HG03060 (cell line): ENCODE measurements at regions not wholly inside any gene's neighbourhood (a gene's known extent, or its start where the extent isn't known, plus 50 kb on each side); places are given as distances from the start of the nearest gene placed in this dataset.
"Not testable (repeated sequence)": the region's sequence is repeated elsewhere in the genome, so short reads cannot be mapped to it uniquely, and the experiment has no call there.

Experiments used
- ATAC-seq: cut with Tn5 transposase; IDR thresholded peaks from one replicate; pipeline ENCODE4 v1.9.1; 2021; ENCODE audit warnings: low read depth, moderate number of reproducible peaks; ENCODE audit not compliant: unreplicated experiment

DNA sequence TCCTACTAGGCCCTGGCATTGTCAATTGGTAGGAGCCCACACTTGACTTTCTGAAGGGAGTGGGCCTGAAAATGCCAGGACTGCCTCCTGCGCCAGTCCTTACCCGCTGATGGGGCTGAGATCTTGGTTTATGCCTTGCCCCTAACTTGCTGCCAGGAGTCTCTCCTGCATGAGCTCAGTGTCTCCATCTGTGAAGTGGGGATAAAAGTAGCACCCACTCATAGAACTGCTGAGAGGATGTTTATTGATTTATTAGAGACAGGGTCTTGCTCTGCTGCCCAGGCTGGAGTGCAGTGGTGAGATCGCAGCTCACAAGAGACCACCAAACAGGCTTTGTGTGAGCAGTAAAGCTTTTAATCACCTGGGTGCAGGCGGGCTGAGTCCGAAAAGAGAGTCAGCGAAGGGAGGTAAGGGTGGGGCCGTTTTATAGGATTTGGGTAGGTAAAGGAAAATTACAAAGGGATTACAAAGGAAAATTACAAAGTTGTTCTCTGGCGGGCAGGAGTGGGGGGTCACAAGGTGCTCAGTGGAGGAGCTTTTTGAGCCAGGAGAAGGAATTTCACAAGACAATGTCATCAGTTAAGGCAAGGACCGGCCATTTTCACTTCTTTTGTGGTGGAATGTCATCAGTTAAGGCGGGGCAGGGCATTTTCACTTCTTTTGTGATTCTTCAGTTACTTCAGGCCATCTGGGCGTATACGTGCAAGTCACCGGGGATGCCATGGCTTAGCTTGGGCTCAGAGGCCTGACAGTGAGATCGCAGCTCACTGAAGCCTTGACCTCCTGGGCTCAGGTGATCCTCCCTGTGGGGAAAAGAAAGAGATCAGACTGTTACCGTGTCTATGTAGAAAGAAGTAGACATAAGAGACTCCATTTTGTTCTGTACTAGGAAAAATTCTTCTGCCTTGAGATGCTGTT is 93.7 kb downstream of the LSM3 start:
- not testable (repeated sequence) for ATAC-seq

DNA sequence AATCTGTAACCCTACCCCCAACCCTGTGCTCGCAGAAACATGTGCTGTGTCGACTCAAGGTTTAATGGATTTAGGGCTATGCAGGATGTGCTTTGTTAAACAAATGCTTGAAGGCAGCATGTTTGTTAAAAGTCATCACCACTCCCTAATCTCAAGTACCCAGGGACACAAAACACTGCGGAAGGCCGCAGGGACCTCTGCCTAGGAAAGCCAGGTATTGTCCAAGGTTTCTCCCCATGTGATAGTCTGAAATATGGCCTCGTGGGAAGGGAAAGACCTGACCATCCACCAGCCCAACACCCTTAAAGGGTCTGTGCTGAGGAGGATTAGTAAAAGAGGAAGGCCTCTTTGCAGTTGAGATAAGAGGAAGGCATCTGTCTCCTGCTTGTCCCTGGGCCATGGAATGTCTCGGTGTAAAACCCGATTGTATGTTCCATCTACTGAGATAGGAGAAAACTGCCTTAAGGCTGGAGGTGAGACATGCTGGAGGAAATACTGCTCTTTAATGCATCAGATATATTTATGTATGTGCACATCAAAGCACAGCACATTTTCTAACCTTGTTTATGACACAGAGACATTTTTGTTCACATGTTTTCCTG is 94.4 kb downstream of the LSM3 start:
- ATAC-seq, result not testable (repeated sequence)

DNA sequence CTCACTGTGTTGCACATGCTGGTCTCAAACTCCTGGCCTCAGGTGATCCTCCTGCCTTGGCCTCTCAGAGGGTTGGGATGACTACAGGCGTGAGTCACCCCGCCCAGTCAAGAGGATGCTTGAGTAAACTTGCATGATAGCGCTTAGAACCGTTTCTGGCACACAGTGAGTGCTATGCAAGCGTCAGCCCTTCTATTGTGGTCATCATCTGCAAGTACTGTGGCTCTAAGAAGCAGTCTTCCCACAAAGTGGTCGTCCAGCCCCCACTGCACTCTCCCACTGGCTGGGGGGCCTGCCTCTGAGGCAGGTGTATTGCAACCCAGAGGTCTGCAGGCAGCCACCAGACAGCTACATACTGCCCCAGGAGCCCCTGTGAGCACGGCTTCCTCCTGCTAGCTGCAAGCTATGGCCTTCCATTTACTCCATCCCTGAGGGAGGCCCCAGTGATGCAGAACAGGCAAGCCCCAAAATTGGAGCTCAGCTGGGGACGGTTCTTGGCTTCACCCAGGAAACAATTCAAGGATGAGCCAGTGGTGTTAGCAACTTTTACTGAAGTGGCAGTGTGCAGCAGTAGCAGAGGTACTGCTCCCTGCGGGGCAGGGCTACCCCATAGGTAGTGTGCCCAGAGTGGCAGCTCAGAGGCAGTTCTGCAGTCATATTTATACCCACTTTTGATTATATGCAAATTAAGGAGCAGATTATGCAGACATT is 95.4 kb downstream of the LSM3 start:
- ATAC-seq, result no peak

DNA sequence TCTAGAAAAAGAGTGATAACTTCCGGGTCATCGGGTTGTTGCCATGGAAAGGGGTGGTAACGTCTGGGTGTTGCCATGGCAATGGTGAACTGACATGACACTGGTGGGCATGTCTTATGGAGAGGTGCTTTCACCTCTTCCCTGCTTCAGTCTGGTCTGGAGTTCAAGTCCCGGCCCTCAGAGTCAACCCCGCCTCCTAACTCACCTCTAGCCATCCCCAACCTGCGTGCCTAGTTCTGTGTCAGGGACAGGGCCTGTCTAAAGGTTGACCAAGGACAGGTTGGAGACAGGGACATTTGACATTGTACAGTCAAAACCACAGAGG is 96.0 kb downstream of the LSM3 start:
- ATAC-seq, result no peak

DNA sequence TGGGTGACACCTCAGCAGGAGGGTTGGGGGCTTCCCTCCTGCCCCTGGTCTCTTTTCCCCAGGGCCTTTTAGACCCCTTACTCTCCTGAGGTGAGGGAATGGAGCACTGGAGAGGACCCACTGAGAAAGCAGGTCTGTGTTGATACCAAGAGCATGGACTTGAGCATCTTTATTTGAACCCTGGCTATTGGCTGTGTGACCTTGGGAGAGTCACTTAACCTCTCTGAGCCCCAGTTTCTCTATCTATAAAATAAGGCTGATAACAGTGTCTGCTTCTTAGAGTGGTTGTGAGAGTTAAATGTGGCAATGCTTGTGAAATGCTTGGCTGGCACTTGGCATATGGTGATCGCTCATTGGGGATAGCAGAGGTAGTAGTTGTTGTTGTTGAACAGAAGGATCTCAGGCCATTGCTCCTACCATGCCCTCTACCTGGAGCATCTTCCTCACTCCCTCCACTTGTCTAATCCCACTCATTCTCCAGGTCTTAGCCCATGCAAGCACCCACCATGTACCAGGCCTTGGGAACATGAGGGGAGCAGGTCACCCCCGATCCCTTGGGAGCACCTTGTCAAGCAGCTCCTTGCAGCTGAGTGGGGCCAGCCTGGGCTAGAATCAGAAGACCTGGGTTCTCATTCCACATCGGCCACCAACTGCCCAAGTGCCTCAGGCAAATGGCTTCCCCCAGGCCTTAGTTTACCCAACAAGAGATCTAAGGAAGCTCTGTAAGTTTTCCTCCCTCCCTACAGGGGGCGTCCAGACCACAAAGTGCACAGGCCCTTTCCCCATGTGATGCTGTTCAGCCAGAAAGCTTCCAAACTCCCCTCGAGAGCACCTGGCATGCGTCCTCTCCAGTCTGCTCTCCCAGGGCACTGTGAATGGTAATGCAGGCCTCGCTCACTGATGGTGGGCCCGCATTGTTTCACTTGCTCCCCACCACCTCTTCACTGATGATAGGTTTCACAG is 96.7 kb downstream of the LSM3 start:
- no peak for ATAC-seq

DNA sequence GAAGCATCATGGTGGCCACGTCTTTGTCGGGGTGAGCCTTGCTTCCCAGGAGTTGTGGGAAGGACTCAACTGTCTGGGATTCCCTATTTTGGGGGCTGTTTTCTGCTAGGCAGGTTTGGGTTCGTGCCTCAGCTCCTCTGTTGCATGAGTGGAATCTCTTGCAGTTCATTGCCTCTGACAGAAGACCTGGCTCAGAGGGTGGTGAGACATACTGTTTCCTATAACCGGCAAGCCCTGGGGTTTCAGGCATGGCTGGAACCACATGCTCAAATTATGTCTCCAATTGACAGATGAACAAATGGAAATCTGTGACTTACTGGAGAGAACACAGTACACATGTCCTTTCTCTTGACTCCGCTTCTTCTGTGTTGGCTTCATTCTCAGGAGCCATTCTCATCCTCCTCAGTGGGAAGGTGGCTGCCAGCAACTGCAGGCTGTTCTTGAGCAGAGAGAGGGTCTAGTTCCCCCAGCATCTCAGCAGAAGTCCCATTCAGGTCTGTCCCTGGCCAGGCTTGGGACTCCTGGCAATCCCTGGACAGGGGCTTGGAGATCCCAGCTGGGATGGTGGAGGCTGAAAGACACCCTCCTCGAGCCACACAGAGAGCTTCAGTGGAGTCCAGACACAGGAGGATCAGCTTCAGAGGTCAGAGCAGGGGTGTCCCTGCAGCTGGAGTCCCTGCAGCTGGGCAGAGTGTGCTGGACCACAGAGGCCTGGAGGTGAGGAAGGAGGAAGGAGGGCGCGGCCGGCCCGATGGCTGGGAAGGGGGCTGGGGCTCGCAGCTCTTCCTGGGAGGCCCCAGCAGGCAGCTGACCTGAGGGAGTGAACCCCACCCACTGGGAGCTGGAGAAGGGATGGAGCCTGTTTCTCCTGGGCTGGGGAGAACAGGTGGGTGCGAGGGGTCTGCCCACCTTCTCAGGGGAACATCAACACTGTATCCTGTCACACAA is 97.6 kb downstream of the LSM3 start:
- ATAC-seq, result no peak

DNA sequence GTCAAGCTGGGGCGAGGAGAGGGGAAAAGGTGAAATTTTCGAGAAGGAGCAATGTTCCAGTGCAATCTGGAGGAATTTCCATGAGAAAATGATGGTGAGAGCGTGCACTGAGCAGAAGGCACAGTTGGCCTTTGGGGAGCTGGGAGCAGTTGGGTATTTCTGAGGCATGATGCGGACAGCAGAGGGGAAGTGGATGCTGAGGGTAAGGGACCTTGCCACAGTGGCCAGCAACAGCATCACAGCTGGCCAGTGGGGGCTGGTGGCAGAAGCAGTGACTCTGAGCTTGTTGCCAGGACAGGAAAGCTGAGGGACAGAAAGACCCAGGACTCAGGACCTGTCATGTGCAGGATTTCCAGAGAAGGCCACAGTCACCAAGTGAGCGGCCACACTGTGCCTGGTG is 98.9 kb downstream of the LSM3 start:
- ATAC-seq, result no peak

DNA sequence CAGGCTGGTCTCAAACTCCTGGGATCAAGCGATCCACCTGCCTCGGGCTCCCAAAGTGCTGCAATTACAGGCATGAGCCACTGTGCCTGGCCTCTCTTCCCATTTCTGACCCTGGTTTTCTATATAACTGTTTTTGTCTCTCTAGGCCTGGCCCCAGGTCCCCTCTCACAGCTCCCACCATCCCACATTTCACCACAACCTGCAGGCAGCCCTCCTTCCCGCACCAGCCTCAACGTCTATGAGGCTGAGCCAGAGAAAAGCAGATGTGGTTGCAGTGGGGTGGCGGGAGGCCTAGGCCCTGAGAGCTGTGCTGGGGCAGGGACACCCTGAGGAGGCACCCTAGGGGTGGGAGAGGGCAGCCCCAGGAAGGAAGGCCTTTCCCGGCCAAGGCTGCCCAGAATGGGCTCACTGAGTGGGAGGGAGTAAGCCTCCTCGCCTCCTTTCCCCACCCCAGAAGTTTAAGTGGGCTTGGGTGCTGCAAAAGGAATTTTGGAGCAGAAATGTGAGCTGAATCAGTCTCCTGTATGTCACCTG is 99.7 kb downstream of the LSM3 start:
- no peak for ATAC-seq

DNA sequence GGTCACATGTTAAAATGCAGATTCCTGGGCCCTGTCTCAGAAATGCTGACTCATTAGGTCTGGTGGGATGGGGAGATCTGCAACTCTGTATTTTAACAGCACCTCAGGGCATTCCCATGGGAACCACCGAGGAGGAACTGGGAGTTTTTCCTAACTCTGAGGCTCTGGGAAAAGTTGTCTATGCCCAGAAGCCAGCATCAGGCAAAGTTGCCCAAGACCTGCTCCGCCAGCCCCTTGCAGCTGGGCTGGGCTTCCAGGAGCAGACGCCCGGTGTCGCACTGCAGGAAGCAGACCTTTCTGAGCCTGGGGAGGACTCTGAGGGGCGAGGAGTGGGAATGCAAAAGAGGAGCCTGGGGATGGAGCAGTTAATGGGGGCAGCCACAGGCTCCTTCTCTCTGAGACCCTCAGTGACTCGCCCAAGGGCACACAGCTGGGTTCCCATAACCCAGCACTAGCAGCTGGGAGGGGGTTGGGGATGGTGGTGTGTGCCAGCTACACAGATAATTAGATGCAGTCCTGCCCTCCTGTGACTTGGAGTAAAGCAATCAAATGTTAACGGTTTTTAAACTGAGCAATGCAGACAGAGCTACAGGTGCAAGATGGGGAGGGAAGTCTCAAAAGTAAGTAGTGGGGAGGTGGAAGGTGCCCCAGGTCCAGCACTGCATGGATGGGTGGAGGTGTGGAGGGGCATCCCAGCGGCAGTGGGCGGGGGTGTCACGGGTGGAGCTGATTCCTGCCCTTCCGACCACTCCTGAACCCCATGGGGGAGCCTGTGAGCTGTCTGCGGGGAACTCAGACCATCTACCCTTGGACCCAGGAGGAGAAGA is 100.4 kb downstream of the LSM3 start:
- no peak for ATAC-seq

DNA sequence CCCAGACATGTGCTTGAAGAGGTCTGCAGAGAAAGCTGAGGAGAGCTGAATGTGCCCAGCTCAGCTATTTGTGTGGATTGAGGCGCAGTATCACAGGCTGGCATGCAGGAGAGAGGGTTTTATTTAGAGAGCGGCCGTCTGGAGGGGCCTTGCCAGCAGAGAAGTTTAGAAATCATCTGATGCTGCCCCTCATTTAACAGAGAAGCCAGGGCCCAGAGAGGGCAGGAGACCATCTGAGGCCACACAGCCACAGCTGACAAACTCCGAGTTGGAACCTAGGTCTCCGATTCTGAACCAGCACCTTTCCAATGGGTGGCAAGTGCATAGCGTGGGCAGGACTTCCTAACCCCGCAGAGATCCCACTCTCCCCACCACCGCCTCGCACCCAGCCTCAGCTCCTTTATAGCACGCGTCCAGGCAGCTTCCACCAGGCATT is 101.0 kb downstream of the LSM3 start:
- no peak for ATAC-seq

DNA sequence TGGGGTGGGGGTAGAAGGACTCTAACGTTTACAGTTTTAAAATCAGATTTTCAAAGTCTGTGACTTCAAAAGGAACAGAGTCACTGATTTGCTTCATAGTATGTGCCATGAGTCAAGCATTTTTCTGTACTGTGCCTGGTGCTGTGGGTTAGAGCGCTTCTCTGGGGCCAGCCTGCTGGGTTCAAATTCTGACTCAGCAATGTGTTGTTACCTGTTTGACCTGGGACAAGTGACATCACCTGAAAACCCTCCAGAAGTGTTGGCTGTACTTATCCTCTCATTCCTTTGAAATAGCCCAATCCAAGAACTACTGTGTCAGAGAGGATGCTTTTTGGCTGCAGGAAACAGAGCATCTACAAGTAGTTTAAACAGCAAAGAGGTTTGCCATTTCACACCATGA is 101.7 kb downstream of the LSM3 start:
- ATAC-seq, result no peak

DNA sequence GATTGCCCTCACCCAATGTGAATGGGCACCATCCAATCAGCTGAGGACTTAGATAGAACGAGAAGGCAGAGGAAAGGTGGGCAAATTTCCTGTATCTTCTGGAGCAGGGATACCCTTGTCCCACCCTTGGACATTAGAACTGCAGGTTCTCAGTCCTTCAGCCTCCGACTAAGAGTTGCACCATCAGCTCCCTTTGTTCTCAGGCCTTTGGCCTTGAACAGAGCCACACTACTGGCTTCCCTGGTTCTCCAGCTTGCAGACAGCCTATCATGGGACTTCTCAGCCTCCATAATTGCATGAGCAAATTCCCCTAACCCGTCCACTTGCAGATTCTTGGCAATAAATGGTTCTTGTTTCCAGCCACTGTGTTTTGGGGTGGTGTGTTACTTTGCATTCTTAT is 102.4 kb downstream of the LSM3 start:
- no peak for ATAC-seq

DNA sequence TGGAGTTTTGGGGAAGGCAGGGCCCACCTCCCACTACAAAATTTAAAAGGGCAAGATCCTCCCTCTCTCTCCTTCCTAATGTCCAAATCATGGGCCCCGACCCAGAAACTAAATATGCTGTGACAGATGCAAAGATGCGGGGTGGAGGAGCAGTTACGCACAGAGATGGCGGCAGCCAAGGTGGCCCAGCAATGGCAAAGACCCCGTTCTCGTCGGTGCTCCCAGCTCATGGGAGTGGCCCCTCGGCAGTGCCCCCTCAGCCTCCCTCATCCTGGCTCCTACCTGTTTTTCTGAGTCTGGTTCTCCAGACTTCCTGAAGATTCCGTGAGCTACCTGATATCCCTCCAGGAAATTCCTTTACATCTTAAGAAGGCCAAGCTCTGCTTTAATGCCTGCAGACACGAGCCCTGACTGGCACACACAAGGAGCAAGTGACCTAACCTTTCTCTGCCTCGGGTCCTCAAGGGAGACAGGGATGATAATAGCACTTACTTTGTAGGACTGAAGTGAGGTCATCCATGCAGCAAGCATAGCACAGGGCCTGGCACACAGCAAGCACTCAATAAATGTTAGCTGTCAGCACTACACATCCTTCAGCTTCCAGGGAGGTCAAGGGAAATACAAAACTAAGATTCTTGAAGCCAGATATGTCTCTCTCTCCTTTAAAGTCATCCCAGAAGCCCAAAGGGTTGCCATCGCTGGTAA is 103.5 kb downstream of the LSM3 start:
- no peak for ATAC-seq

DNA sequence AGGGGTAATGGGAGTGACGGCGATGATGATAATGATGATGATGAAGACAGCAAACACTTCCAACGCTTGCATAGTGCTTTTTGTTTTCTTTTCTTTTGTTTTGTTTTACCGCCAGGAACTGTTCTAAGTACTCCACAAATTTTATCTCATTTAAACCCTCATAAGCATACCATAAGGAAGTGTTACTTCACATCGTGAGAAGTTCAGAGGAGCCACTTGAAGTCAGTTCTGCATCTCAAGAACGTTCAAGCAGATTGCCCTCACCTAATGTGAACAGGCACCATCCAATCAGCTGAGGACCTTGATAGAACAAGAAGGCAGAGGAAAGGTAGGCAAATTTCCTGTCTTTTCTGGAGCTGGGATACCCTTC is 104.1 kb downstream of the LSM3 start:
- ATAC-seq, result no peak

DNA sequence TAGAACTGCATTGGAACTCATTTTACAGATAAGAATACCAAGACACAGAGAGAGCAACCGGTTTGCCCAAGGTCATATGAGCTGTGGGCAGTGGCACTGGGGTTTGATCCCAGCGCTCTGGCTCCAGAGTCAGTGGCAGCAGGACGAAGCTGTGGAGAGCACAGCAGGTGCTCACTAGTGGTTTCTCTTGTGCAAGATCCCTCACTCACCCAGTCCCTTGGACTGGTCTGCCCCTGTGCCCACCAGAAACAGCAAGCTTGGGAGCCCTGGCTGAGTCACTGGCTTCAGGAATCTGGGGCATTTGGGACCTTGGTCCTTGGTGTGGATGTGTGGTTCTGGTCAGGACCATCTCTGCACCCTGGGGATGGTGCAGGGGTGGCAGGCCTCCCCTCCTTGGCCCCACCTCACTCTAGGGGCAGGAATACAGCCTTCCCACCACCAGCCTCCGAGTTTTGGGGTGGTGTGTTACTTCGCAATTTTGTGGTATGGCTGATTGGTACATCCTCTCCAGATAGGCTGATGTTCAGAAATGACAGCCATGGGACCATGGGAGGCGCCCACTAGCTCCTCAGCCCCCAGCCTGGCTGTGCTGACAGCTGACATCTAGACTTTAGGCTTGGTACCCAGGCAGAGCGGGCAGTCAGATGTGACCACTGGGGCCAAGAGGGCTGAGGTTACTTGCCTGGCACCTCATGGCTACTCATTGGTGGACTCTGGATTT is 104.6 kb downstream of the LSM3 start:
- no peak for ATAC-seq

DNA sequence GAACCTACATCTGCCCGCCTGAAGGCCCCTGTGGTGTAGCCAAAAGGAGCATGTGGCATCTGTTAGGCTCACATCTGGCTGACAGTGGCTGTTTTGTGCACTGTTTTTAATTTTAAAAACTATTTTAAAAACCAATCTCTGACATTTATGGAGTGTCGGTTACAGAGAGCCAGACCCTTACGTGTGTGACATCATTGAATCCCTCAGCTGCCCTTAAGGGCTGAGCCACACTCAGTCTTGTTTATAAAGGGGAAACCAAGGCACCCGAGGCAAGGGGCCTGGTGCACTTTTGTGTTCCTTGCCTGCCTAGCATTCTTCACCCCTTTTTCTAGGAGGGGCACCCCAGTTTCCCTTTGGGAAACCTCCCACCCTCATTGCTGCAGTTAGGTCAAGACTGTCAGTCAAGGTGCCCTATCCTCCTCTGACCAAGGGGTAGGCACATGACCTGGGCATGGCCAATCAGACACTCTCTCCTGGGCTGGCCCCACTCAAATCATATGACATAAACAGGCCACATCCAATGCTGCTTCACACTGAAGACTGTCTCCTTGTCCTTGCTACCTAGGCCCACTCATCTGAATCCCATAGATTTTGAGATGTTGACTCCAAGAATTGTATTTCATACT is 105.3 kb downstream of the LSM3 start:
- no peak for ATAC-seq
